Transverse colon (tissue), 4 donors: ENCODE measurements at regions not wholly inside any gene's neighbourhood (a gene's known extent, or its start where the extent isn't known, plus 50 kb on each side); places are given as distances from the start of the nearest gene placed in this dataset.

ENCODE experiments used
- DNase-seq: peaks from one replicate; pipeline ENCODE4 v3.0.0-alpha.2; 2019
- H3K27ac ChIP-seq, 4 donors: fragments of 200-600 bp; sonication (generic); 2 replicates each; pipeline ENCODE4 v1.5.1; 2016 to 2018; ENCODE audit warnings: inconsistent platforms in 4 of 4
- H3K27me3 ChIP-seq: fragments of 200-600 bp; sonication (generic); 2 replicates; pipeline ENCODE4 v1.5.1; 2017; ENCODE audit warnings: inconsistent platforms
- H3K36me3 ChIP-seq, 4 donors: fragments of 200-600 bp; sonication (generic); 2 replicates each; pipeline ENCODE4 v1.5.1; 2017 to 2019; ENCODE audit warnings: inconsistent platforms in 4 of 4
- H3K4me1 ChIP-seq, 4 donors: fragments of 200-600 bp; sonication (generic); 2 replicates each; pipeline ENCODE4 v1.5.1; 2017 to 2020; ENCODE audit warnings: inconsistent platforms in 4 of 4
- H3K4me3 ChIP-seq, 4 donors: fragments of 200-600 bp; sonication (generic); 1 replicate in 1 of 4; 2 replicates in 3 of 4; pipeline versions ENCODE4 v1.5.1 to v1.6.1; 2017 to 2019; ENCODE audit warnings: inconsistent platforms in 4 of 4
- H3K9me3 ChIP-seq, 2 donors: fragments of 200-600 bp; sonication (generic); 2 replicates each; pipeline ENCODE4 v1.5.1; 2017 to 2019; ENCODE audit warnings: inconsistent platforms in 2 of 2
- EP300 ChIP-seq: sonication (generic); formaldehyde crosslinking; IDR thresholded peaks from one replicate; pipeline ENCODE4 v1.6.1; 2017; ENCODE audit warnings: antibody characterized with exemption, low read depth
- POLR2A ChIP-seq: fragments of 450-650 bp; IDR thresholded peaks from one replicate; pipeline ENCODE4 v1.6.1; 2016; ENCODE audit warnings: antibody characterized with exemption, mild to moderate bottlenecking, moderate library complexity
- POLR2AphosphoS5 ChIP-seq, 3 donors: sonication (generic); formaldehyde crosslinking; IDR thresholded peaks; one replicate each; pipeline ENCODE4 v1.6.1; 2016; ENCODE audit warnings: antibody characterized with exemption in 3 of 3
- WGBS, 2 donors: methylation state at CpG; one replicate each; pipeline ENCODE4 v1.1.5; 2018; ENCODE audit warnings: low coverage in 1 of 2; 5-methylcytosine and 5-hydroxymethylcytosine counted together
- in situ Hi-C, 4 donors: fragments of 200-750 bp; cut with MboI; loops; one replicate each; pipeline versions ENCODE4 v1.15.0 to v1.15.1; 2017; ENCODE audit warnings: low sequenced_read_pairs in 3 of 4, low pct_ligation_motif_present in 1 of 4, low pct_unique_long_range_greater_than_20kb in 1 of 4
- intact Hi-C: fragments of 100-400 bp; cut with DNase I; formaldehyde crosslinking; loops from one replicate; pipeline ENCODE4 v1.15.1; 2023; ENCODE audit warnings: low total_unique reads
- TF ChIP-seq, protein P1 (sequence below), 5 experiments: fragments of 200-600 bp in 3 of 5; fragments of 450-650 bp in 2 of 5; sonication (generic) in 3 of 5; IDR thresholded peaks; 1 replicate in 2 of 5; 2 replicates in 3 of 5; pipeline ENCODE4 v1.5.1; 2016 to 2017; ENCODE audit warnings: antibody characterized with exemption in 5 of 5, inconsistent platforms in 3 of 5, mild to moderate bottlenecking in 2 of 5, moderate library complexity in 1 of 5

GRCh38 chr17:79364315-79365094 is 246.3 kb downstream of the RBFOX3 start:
- in situ Hi-C loops (no loop called here), intact Hi-C loops (no loop called here)
- WGBS, 2 donors, result 49 to 69% methylated on average over 5 to 13 of the region's 14 CpGs
- Histone ChIP-seq H3K36me3 (no peaks in the 10 kb centered on the region), H3K4me3 (no peak overlapping the region), H3K4me1 (no peaks in the 10 kb centered on the region), H3K27me3 (peaks cover 64% of the 10 kb centered on the region), H3K9me3 (no peaks in the 10 kb centered on the region), H3K27ac (no peak overlapping the region)
- TF ChIP-seq POLR2A, result no peak
- TF ChIP-seq POLR2AphosphoS5 (IDR thresholded peaks at IDR 0.05), result no peak
- TF ChIP-seq, protein P1, sequence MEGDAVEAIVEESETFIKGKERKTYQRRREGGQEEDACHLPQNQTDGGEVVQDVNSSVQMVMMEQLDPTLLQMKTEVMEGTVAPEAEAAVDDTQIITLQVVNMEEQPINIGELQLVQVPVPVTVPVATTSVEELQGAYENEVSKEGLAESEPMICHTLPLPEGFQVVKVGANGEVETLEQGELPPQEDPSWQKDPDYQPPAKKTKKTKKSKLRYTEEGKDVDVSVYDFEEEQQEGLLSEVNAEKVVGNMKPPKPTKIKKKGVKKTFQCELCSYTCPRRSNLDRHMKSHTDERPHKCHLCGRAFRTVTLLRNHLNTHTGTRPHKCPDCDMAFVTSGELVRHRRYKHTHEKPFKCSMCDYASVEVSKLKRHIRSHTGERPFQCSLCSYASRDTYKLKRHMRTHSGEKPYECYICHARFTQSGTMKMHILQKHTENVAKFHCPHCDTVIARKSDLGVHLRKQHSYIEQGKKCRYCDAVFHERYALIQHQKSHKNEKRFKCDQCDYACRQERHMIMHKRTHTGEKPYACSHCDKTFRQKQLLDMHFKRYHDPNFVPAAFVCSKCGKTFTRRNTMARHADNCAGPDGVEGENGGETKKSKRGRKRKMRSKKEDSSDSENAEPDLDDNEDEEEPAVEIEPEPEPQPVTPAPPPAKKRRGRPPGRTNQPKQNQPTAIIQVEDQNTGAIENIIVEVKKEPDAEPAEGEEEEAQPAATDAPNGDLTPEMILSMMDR (IDR thresholded peaks at IDR 0.05), result no peak
- no peak for TF ChIP-seq EP300
- no peak for DNase-seq

DNA sequence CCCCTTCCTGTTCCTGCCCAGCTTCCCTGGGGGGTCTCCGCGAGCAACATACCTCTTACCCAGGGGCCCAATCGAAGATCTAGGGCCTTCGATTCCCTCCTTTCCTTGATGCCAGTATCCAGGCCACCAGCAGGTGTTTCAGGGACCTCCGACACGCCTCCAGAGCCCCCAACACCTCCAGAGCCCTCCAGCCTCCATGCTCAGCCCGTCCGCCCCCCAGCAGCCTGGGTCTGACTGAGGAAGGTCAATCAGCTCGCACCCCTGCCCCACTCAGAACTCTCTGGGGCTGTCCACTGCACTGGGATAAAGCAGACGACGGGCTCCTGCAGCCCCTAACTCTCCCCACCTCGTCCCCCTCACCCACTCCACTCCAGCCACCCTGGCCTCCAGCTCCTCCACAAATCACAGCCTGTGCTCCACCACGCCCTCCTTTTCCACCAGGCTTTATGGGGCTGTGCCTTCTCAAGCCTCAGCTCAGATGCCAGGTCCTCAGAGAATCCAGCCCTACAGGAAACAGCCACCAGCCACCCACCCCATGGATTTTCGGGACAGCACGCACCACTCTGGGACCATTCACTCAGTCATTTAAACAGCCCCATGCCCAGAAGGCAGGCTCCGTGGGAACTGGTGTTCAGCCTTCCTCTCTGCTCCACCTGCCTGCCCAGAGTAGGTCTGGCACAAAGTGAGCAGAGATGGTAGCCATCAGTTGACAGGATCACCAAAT is 247.1 kb downstream of the RBFOX3 start:
- DNase-seq, result no peak
- H3K4me1 ChIP-seq, result no peaks in the 10 kb centered on the region
- intact Hi-C loops, result no loop called here
- H3K27me3 ChIP-seq, result peaks cover 66% of the 10 kb centered on the region
- H3K9me3 ChIP-seq, result no peaks in the 10 kb centered on the region
- TF ChIP-seq, protein P1 (IDR thresholded peaks at IDR 0.05), result no peak
- TF ChIP-seq POLR2A (no peak), POLR2AphosphoS5 (IDR thresholded peaks at IDR 0.05) (no peak), EP300 (no peak)
- H3K36me3 ChIP-seq, result no peaks in the 10 kb centered on the region
- no peak overlapping the region for H3K4me3 ChIP-seq
- 69% methylated on average over 16 of the region's 16 CpGs; no CpG with 5 or more reads in 1 of the 2 donors for WGBS, 2 donors
- H3K27ac ChIP-seq, result no peak overlapping the region
- in situ Hi-C loops, result no loop called here

DNA sequence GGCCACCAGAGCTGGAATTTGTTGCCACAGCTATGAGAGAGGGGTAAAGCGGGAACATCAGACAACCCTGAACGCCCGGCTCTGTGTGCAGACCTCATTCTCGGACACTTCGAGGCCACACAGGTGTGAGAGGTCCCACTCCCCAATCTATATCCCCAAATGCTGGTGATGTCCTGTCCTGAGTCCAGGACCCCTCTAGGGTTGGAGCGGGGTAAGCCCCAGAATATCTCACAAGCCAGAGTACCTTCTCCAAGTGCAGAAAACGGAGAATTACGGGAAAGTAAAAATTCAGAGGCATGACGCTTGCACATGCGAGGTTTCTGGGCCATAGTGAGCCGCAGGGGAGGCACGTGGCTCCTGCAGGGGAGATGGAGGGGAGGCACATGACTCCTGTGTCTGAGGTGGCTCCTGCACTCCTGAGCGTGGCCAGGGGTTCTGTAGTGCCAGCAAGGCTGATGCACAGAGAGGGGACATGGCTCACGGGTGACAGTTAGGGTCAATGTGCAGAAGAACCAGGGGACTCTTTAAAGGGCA is 248.0 kb downstream of the RBFOX3 start:
- no peak for DNase-seq
- TF ChIP-seq POLR2A (no peak), EP300 (no peak), POLR2AphosphoS5 (IDR thresholded peaks at IDR 0.05) (no peak)
- TF ChIP-seq, protein P1 (IDR thresholded peaks at IDR 0.05), result no peak
- no peak overlapping the region for H3K27ac ChIP-seq
- 80 to 81% methylated on average over 3 to 14 of the region's 14 CpGs for WGBS, 2 donors
- H3K9me3 ChIP-seq, result no peaks in the 10 kb centered on the region
- H3K27me3 ChIP-seq, result peaks cover 66% of the 10 kb centered on the region
- H3K4me3 ChIP-seq, result no peak overlapping the region
- intact Hi-C loops, result no loop called here
- H3K36me3 ChIP-seq, result no peaks in the 10 kb centered on the region
- in situ Hi-C loops, result no loop called here
- no peaks in the 10 kb centered on the region for H3K4me1 ChIP-seq
